Neural crest cell (in vitro differentiated cells): ENCODE measurements at regions not wholly inside any gene's neighbourhood (a gene's known extent, or its start where the extent isn't known, plus 50 kb on each side); places are given as distances from the start of the nearest gene placed in this dataset.

Experiments used
- DNase-seq: peaks from one replicate; pipeline ENCODE4 v3.0.0; 2021; ENCODE audit warnings: low read depth, mixed read lengths, low spot score
- H3K27ac Mint-ChIP-seq: one replicate; pipeline ENCODE4 v1.8.0; 2021; ENCODE audit warnings: mild to moderate bottlenecking, mixed read lengths; ENCODE audit not compliant: unreplicated experiment
- H3K27me3 Mint-ChIP-seq: 2 replicates; pipeline ENCODE4 v1.8.0; 2021; ENCODE audit warnings: low read depth, mild to moderate bottlenecking, mixed read lengths
- H3K36me3 Mint-ChIP-seq: 2 replicates; pipeline ENCODE4 v1.8.0; 2021; ENCODE audit warnings: low read depth, mild to moderate bottlenecking, mixed read lengths
- H3K4me1 Mint-ChIP-seq: 2 replicates; pipeline ENCODE4 v1.8.0; 2021; ENCODE audit warnings: mixed read lengths
- H3K4me3 Mint-ChIP-seq: one replicate; pipeline ENCODE4 v1.8.0; 2021; ENCODE audit warnings: mild to moderate bottlenecking, mixed read lengths
- H3K9me3 Mint-ChIP-seq: 2 replicates; pipeline ENCODE4 v1.8.0; 2021; ENCODE audit warnings: mixed read lengths
- TF ChIP-seq, protein P1 (sequence below): fragments of 200-600 bp; sonication (generic); conservative IDR thresholded peaks from 2 replicates; pipeline ENCODE4 v1.5.0; 2021; ENCODE audit warnings: antibody characterized with exemption, mild to moderate bottlenecking

DNA sequence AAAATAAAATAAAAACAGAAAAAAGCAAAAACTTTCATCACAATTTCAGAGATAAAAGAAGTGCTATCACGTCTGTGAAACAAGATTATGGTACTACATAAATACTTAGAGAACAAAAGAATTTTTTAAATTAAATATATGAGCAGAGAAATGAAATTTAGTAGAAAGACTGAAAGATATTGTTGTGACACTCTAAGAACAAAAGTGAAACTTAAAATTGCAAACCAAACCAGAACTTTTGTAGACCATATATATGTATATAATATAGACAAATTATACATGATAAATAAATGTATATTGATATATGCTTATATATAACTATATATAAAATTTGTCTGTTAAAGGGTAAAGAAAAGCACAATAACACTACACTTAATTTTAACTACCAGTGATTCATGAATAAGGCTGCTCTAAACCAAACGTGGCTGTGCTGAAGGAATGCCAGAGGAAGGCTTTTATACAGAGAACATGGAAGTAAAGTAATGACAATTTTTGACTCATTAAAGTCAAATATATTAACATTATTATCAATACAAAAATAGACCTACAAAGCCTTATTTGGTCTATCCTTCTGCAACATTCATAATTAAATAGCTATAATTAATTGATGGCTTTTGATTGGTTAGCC is 1516.7 kb upstream of the PCDH20 start:
- no peaks in the 10 kb centered on the region for H3K4me1 Mint-ChIP-seq
- no peaks in the 10 kb centered on the region for H3K9me3 Mint-ChIP-seq
- TF ChIP-seq, protein P1, sequence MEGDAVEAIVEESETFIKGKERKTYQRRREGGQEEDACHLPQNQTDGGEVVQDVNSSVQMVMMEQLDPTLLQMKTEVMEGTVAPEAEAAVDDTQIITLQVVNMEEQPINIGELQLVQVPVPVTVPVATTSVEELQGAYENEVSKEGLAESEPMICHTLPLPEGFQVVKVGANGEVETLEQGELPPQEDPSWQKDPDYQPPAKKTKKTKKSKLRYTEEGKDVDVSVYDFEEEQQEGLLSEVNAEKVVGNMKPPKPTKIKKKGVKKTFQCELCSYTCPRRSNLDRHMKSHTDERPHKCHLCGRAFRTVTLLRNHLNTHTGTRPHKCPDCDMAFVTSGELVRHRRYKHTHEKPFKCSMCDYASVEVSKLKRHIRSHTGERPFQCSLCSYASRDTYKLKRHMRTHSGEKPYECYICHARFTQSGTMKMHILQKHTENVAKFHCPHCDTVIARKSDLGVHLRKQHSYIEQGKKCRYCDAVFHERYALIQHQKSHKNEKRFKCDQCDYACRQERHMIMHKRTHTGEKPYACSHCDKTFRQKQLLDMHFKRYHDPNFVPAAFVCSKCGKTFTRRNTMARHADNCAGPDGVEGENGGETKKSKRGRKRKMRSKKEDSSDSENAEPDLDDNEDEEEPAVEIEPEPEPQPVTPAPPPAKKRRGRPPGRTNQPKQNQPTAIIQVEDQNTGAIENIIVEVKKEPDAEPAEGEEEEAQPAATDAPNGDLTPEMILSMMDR: no peak
- H3K4me3 Mint-ChIP-seq: no peak overlapping the region
- H3K27me3 Mint-ChIP-seq: no peaks in the 10 kb centered on the region
- H3K36me3 Mint-ChIP-seq: no peaks in the 10 kb centered on the region
- no peak overlapping the region for H3K27ac Mint-ChIP-seq
- no peak for DNase-seq

DNA sequence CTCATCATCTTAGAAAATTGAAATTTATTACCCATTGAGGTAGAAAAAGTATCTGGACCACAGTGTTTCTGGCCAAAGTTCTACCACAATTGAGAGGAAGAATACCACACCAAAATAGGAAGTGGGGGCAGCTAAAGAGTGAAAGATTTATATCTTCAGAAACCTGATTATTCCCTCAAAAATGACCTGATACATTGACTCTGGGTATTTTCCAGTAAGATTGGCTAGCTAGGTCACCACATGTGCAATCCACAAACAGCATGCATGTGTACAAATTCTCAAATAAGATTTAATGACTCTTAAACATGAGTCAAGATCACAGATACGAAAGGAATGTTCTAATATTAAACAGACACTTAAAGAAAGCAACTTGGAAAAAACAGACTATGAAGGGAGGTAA is 1516.2 kb upstream of the PCDH20 start:
- H3K4me1 Mint-ChIP-seq: no peaks in the 10 kb centered on the region
- H3K9me3 Mint-ChIP-seq: no peaks in the 10 kb centered on the region
- no peaks in the 10 kb centered on the region for H3K36me3 Mint-ChIP-seq
- H3K27ac Mint-ChIP-seq: no peak overlapping the region
- DNase-seq: no peak
- TF ChIP-seq, protein P1: no peak
- H3K4me3 Mint-ChIP-seq: no peak overlapping the region
- no peaks in the 10 kb centered on the region for H3K27me3 Mint-ChIP-seq

DNA sequence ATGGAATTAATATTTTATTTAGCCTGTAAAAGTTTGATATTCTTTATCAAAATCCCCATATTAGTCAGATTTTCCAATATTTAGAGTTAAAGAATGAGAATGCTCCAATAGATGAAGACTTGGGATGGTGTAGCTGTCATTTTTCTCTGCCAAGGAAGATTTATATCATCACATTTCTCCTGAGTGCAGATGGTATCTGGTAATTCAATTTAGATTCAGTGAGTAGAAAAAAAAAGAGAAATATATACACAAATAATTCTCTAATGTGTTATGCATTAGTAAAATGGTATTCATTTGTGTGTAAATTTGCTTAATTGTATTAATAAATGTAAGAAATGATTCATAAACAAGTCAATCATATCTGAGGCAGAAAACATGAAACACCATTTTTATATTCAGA is 1508.7 kb upstream of the PCDH20 start:
- H3K27me3 Mint-ChIP-seq: no peaks in the 10 kb centered on the region
- no peaks in the 10 kb centered on the region for H3K36me3 Mint-ChIP-seq
- no peak overlapping the region for H3K27ac Mint-ChIP-seq
- TF ChIP-seq, protein P1: no peak
- no peaks in the 10 kb centered on the region for H3K9me3 Mint-ChIP-seq
- no peak for DNase-seq
- no peak overlapping the region for H3K4me3 Mint-ChIP-seq
- H3K4me1 Mint-ChIP-seq: no peaks in the 10 kb centered on the region

DNA sequence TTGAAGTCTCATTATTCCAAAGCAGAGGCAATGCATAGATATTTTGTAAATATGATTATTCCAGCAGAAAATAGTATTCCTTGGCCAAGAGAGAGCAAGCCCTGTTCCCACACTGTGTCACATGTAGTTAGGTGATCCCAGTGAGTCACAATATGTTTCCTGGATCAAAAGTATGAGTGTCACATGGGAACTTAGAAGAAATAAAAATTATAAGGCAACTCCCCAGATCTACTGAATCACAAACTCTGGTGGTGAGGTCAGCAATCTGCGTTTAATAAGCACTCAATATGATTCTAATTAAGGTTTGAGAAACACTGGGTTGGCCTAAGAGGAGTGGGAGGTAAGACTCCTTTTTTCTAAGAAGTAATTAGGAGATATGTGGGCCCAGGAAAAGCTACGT is 1504.5 kb upstream of the PCDH20 start:
- Mint-ChIP-seq H3K9me3 (no peaks in the 10 kb centered on the region), H3K27ac (no peak overlapping the region), H3K4me1 (no peaks in the 10 kb centered on the region), H3K4me3 (no peak overlapping the region), H3K36me3 (no peaks in the 10 kb centered on the region), H3K27me3 (no peaks in the 10 kb centered on the region)
- TF ChIP-seq, protein P1: no peak
- DNase-seq: no peak

DNA sequence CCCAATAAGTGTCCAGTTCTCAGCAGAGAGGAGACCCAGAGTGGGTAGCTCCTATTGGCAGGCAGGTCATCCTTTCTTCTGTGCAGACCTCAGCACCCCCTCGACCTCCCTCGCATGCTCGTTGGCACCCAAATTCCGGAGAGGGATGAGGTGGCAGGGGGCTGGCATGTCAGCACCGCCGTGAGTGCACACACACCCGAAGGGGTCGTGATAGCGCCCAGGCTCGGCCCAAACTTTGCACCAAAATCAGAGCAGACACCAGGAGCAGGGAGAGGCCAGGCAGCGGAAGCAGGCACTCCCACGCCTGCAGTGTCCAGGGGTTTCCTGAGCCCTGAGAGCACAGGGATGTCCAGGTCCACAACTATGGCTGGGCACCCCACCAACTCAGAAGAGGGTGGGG is 1503.8 kb upstream of the PCDH20 start:
- H3K36me3 Mint-ChIP-seq: no peaks in the 10 kb centered on the region
- H3K27ac Mint-ChIP-seq: no peak overlapping the region
- TF ChIP-seq, protein P1: no peak
- DNase-seq: no peak
- no peaks in the 10 kb centered on the region for H3K4me1 Mint-ChIP-seq
- H3K4me3 Mint-ChIP-seq: no peak overlapping the region
- no peaks in the 10 kb centered on the region for H3K9me3 Mint-ChIP-seq
- H3K27me3 Mint-ChIP-seq: no peaks in the 10 kb centered on the region
